Thoracic aorta (tissue), 2 donors: ENCODE measurements at regions not wholly inside any gene's neighbourhood (a gene's known extent, or its start where the extent isn't known, plus 50 kb on each side); places are given as distances from the start of the nearest gene placed in this dataset.

Experiments used
- ATAC-seq: fragments of 150-250 bp; one replicate; pipeline ENCODE4 v1.8.0; 2017; ENCODE audit warnings: low read depth; ENCODE audit not compliant: insufficient number of reproducible peaks, low FRiP score
- DNase-seq: peaks from one replicate; pipeline ENCODE4 v3.0.0-alpha.2; 2020; ENCODE audit warnings: low spot score
- H3K27ac ChIP-seq, 2 donors: fragments of 200-600 bp; sonication (generic); 1 replicate in 1 of 2; 2 replicates in 1 of 2; pipeline ENCODE4 v1.5.1; 2016; ENCODE audit warnings: mild to moderate bottlenecking in 2 of 2, moderate library complexity in 2 of 2
- H3K27me3 ChIP-seq: fragments of 200-600 bp; sonication (generic); replicated peaks from 2 replicates; pipeline ENCODE4 v1.6.0; 2016; ENCODE audit warnings: mild to moderate bottlenecking; ENCODE audit not compliant: insufficient read depth
- H3K36me3 ChIP-seq: fragments of 200-600 bp; sonication (generic); one replicate; pipeline ENCODE4 v1.5.1; 2016
- H3K4me1 ChIP-seq, 2 donors: fragments of 200-600 bp; sonication (generic); 1 replicate in 1 of 2; 2 replicates in 1 of 2; pipeline versions ENCODE4 v1.5.1 to v1.6.0; 2016; ENCODE audit warnings: low read depth in 2 of 2, mild to moderate bottlenecking in 1 of 2; ENCODE audit not compliant: control insufficient read depth in 1 of 2
- H3K4me3 ChIP-seq: fragments of 200-600 bp; sonication (generic); 2 replicates; pipeline ENCODE4 v1.5.1; 2016; ENCODE audit warnings: mild to moderate bottlenecking
- H3K9me3 ChIP-seq: fragments of 200-600 bp; sonication (generic); 2 replicates; pipeline ENCODE4 v1.5.1; 2016
- CTCF ChIP-seq: fragments of 200-600 bp; sonication (generic); IDR thresholded peaks from one replicate; pipeline ENCODE4 v1.5.1; 2019; ENCODE audit warnings: antibody characterized with exemption

- no peak for ATAC-seq
- no peak for TF ChIP-seq CTCF
- no peaks in the 10 kb centered on the region for H3K36me3 ChIP-seq
Observed at GRCh38 chr10:9800011-9800410, 1217.7 kb upstream of the CELF2 start.

GRCh38 chr10:9800571-9800970 is 1217.1 kb upstream of the CELF2 start:
- H3K9me3 ChIP-seq, result no peaks in the 10 kb centered on the region
- no peak overlapping the region for H3K27ac ChIP-seq
- H3K4me3 ChIP-seq, result no peak overlapping the region
- H3K36me3 ChIP-seq, result no peaks in the 10 kb centered on the region
- no peak for ATAC-seq
- no peak for DNase-seq
- H3K27me3 ChIP-seq, result no peaks in the 10 kb centered on the region
- H3K4me1 ChIP-seq, result peaks cover 0 to 6% of the 10 kb centered on the region in 2 donors
- TF ChIP-seq CTCF, result no peak

More at GRCh38 chr10:9800011-9800410, 1217.7 kb upstream of the CELF2 start:
- Histone ChIP-seq H3K27ac (no peak overlapping the region), H3K9me3 (no peaks in the 10 kb centered on the region), H3K4me1 (peaks cover 0 to 6% of the 10 kb centered on the region in 2 donors), H3K27me3 (no peaks in the 10 kb centered on the region), H3K4me3 (no peak overlapping the region)
- DNase-seq, result no peak

- ATAC-seq (no peak), DNase-seq (no peak)
- no peak overlapping the region for H3K4me3 ChIP-seq
- H3K27ac ChIP-seq, result no peak overlapping the region
- TF ChIP-seq CTCF, result no peak
- H3K36me3 ChIP-seq, result no peaks in the 10 kb centered on the region
- no peaks in the 10 kb centered on the region for H3K4me1 ChIP-seq
- no peaks in the 10 kb centered on the region for H3K27me3 ChIP-seq
- H3K9me3 ChIP-seq, result no peaks in the 10 kb centered on the region
Observed at GRCh38 chr10:9807846-9808245, 1209.8 kb upstream of the CELF2 start.

GRCh38 chr10:9811601-9812000 is 1206.1 kb upstream of the CELF2 start:
- TF ChIP-seq CTCF, result no peak

GRCh38 chr10:9814285-9814864 is 1203.3 kb upstream of the CELF2 start:
- H3K36me3 ChIP-seq, result no peaks in the 10 kb centered on the region
- H3K27me3 ChIP-seq, result no peaks in the 10 kb centered on the region
- TF ChIP-seq CTCF, result no peak
- ATAC-seq, result no peak
- DNase-seq, result no peak
- H3K4me1 ChIP-seq, result no peaks in the 10 kb centered on the region
- no peaks in the 10 kb centered on the region for H3K9me3 ChIP-seq
- H3K27ac ChIP-seq, result no peak overlapping the region
- no peak overlapping the region for H3K4me3 ChIP-seq

More at GRCh38 chr10:9811601-9812000, 1206.1 kb upstream of the CELF2 start:
- Histone ChIP-seq H3K27ac (no peak overlapping the region), H3K27me3 (no peaks in the 10 kb centered on the region), H3K36me3 (no peaks in the 10 kb centered on the region), H3K4me3 (no peak overlapping the region), H3K4me1 (no peaks in the 10 kb centered on the region), H3K9me3 (no peaks in the 10 kb centered on the region)
- no peak for ATAC-seq
- DNase-seq, result no peak
